ENCODE measurements at regions not wholly inside any gene's neighbourhood (a gene's known extent, or its start where the extent isn't known, plus 50 kb on each side); places are given as distances from the start of the nearest gene placed in this dataset.
"Not testable (repeated sequence)": the region's sequence is repeated elsewhere in the genome, so short reads cannot be mapped to it uniquely, and the experiment has no call there.

GRCh38 chr4:125169192-125169591 is 145.6 kb upstream of the FAT4 start:
- intact Hi-C loops (cut with DNase I; ENCODE audit: low total_unique reads) = no loop called here
- no peak overlapping the region for H3K4me3 ChIP-seq (ENCODE audit: low read depth, poor library complexity, severe bottlenecking)
- 47 to 53% methylated on average over 1 of the region's 1 CpG for WGBS, 2 donors
- no peak for TF ChIP-seq POLR2A (IDR thresholded peaks at IDR 0.05)
- TF ChIP-seq, protein P1, sequence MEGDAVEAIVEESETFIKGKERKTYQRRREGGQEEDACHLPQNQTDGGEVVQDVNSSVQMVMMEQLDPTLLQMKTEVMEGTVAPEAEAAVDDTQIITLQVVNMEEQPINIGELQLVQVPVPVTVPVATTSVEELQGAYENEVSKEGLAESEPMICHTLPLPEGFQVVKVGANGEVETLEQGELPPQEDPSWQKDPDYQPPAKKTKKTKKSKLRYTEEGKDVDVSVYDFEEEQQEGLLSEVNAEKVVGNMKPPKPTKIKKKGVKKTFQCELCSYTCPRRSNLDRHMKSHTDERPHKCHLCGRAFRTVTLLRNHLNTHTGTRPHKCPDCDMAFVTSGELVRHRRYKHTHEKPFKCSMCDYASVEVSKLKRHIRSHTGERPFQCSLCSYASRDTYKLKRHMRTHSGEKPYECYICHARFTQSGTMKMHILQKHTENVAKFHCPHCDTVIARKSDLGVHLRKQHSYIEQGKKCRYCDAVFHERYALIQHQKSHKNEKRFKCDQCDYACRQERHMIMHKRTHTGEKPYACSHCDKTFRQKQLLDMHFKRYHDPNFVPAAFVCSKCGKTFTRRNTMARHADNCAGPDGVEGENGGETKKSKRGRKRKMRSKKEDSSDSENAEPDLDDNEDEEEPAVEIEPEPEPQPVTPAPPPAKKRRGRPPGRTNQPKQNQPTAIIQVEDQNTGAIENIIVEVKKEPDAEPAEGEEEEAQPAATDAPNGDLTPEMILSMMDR (IDR thresholded peaks at IDR 0.05) = no peak
- no peak for DNase-seq (ENCODE audit: low spot score in 2 of 2)

DNA sequence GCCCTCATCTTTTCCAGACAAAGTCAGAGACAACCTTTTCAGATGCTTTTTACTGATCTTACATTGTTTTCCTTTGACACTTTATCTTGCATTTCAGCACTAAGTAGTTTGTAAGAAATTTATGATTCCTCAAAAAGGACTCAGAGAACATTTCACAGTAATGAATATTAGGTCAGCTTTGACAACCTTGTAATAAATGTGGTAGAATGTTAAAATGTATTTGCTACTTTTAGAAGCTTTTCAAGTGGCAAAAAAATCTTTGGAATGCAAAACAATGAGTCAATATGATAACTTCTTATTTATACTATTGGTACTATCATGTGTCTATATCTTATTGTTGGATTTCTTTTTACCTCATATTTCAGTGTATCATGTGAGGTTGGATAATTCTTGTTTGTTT is 146.2 kb upstream of the FAT4 start:
- no peak overlapping the region for H3K4me3 ChIP-seq (ENCODE audit: low read depth, poor library complexity, severe bottlenecking)
- DNase-seq (ENCODE audit: low spot score in 2 of 2) = no peak
- intact Hi-C loops (cut with DNase I; ENCODE audit: low total_unique reads) = no loop called here
- TF ChIP-seq, protein P1 (IDR thresholded peaks at IDR 0.05) = no peak
- no peak for TF ChIP-seq POLR2A (IDR thresholded peaks at IDR 0.05)

DNA sequence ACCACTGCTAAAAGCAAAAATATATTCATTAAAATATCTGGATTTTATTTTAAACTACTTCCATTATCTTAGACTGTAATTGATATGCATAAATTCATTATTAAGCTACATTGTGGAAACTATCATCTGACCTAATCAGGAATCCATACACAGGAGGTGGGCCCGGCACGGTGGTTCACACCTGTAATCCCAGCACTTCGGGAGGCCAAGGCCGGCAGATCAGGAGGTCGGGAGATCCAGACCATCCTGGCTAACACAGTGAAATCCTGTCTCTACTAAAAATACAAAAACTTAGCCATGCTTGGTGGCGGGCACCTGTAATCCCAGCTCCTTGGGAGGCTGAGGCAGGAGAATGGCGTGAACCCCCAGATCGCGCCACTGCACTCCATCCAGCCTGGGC is 148.7 kb upstream of the FAT4 start:
- DNase-seq (ENCODE audit: low spot score in 2 of 2); intact Hi-C loops (cut with DNase I; ENCODE audit: low total_unique reads); H3K4me3 ChIP-seq (ENCODE audit: low read depth, poor library complexity, severe bottlenecking): not testable (repeated sequence)
- WGBS, 2 donors = 96% methylated on average over 9 of the region's 9 CpGs

- TF ChIP-seq, protein P1 (IDR thresholded peaks at IDR 0.05) = no peak
- TF ChIP-seq POLR2A (IDR thresholded peaks at IDR 0.05) = no peak
- 73 to 75% methylated on average over 3 of the region's 3 CpGs for WGBS, 2 donors
- DNase-seq (ENCODE audit: low spot score in 2 of 2) = no peak
- intact Hi-C loops (cut with DNase I; ENCODE audit: low total_unique reads) = no loop called here
- H3K4me3 ChIP-seq (ENCODE audit: low read depth, poor library complexity, severe bottlenecking) = no peak overlapping the region
These were observed 155.8 kb upstream of the FAT4 start for GRCh38 chr4:125159001-125159400.

DNA sequence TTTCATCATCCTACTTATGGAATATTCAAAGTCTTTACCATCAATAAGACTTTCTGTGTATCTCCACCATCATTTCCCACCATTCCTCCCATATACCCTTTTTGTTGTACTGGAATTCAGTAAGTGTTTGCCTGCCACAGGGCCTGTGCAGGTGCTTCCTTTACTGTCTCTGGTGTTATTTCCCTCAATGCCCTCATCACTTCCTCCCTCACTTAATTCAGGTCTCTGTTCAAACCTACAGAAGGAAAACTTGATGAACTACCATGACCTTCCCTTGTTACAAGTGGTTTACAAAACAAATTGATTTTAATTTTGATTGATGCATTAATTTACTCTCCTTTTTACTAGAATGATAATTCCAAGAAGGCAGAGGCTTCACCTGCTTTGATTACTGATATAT is 159.5 kb upstream of the FAT4 start:
- intact Hi-C loops (cut with DNase I; ENCODE audit: low total_unique reads) = no loop called here
- no peak for TF ChIP-seq POLR2A (IDR thresholded peaks at IDR 0.05)
- TF ChIP-seq, protein P1 (IDR thresholded peaks at IDR 0.05) = no peak
- no peak for DNase-seq (ENCODE audit: low spot score in 2 of 2)
- H3K4me3 ChIP-seq (ENCODE audit: low read depth, poor library complexity, severe bottlenecking) = no peak overlapping the region

DNA sequence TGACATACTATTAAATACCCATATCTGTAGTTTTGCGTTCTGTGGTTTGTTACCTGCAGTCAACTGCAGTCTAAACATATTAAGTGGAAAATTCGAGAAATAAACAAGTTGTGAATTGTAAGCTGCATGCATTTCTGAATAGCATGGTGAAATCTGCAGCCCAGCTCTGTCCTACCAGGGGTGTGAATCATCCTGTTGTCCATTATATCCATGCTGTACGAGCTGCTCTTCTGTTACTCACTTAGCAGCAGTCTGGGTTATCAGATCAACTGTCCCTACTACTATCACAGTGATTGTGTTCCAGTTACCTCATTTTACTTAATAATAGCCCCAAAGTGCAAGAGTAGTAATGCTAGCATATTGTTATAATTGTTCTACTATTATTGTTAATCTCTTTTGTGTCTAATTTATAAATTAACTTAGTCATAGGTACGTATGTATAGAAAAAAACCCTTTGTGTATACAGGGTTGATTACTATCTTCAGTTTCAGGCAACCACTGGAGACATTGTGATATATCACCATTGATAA is 173.7 kb upstream of the FAT4 start:
- TF ChIP-seq POLR2A (IDR thresholded peaks at IDR 0.05) = no peak
- TF ChIP-seq, protein P1 (IDR thresholded peaks at IDR 0.05) = no peak
- no peak for DNase-seq (ENCODE audit: low spot score in 2 of 2)
- 77 to 78% methylated on average over 4 of the region's 4 CpGs for WGBS, 2 donors
- intact Hi-C loops (cut with DNase I; ENCODE audit: low total_unique reads) = no loop called here
- no peak overlapping the region for H3K4me3 ChIP-seq (ENCODE audit: low read depth, poor library complexity, severe bottlenecking)

Measured in lower leg skin (tissue), 4 donors.